VCaP (cell line): ENCODE measurements at regions not wholly inside any gene's neighbourhood (a gene's known extent, or its start where the extent isn't known, plus 50 kb on each side); places are given as distances from the start of the nearest gene placed in this dataset.

Experiments
- H3K27ac ChIP-seq: fragments of 450-650 bp; 2 replicates; pipeline ENCODE4 v1.5.1; 2017
- CTCF ChIP-seq: fragments of 450-650 bp; conservative IDR thresholded peaks from 2 replicates; pipeline ENCODE4 v1.5.1; 2017; ENCODE audit warnings: mild to moderate bottlenecking, moderate library complexity

GRCh38 chr5:73229271-73229670 lies 56.3 kb downstream of the TMEM174 start:
- TF ChIP-seq CTCF, result no peak
- H3K27ac ChIP-seq, result peak overlapping the region; percentile 47

- no peak for TF ChIP-seq CTCF
- H3K27ac ChIP-seq, result peak overlapping the region; percentile 47
Measured at GRCh38 chr5:73228052-73228451, 55.1 kb downstream of the TMEM174 start.
